Right renal cortex interstitium (tissue), 3 donors: ENCODE measurements at regions not wholly inside any gene's neighbourhood (a gene's known extent, or its start where the extent isn't known, plus 50 kb on each side); places are given as distances from the start of the nearest gene placed in this dataset.
"Not testable (repeated sequence)": the region's sequence is repeated elsewhere in the genome, so short reads cannot be mapped to it uniquely, and the experiment has no call there.

Experiments used
- DNase-seq, 3 donors: peaks; one replicate each; pipeline ENCODE4 v3.0.0-alpha.2; 2013; ENCODE audit warnings: low read depth in 3 of 3, low spot score in 2 of 3

DNA sequence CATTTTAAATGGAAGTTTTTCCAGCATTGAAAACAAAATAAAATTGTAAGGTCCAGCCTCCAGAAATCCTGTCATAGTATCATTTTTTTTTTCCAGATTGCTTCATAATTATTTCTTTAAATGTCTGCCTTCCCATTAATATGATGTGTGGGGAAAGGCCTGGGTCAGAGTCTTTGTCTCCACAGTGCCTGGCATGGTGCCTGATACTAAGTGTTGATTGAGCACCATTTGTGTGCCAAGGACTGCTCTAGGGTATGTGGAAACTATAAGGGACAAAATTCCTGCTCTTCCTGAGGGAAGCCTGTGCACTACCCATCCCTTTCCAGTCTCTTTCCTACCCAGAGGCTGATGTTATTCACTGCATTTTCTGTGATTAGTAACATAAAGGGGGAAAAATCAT, 53.1 kb upstream of the BEND4 start:
- no peak for DNase-seq

DNA sequence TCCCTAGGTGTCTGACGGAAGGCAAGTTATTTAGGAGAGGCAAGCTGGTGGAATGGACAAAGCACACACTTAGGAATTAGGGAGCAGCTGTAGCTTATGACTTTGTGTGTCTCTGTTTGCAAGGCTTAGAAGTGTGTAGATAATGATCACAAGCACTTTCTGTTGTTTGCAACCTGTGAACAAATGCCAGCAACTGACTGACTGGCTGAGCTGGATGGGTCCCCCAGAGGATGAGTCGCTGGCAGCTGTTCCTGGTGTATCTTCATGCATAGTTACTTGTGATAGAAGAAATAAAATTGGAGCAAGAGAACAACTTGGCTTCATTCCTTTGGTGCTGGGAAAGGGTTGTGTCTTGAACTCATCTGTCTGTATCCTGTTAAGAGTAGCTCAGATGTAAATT, 64.2 kb upstream of the BEND4 start:
- DNase-seq: no peak

DNA sequence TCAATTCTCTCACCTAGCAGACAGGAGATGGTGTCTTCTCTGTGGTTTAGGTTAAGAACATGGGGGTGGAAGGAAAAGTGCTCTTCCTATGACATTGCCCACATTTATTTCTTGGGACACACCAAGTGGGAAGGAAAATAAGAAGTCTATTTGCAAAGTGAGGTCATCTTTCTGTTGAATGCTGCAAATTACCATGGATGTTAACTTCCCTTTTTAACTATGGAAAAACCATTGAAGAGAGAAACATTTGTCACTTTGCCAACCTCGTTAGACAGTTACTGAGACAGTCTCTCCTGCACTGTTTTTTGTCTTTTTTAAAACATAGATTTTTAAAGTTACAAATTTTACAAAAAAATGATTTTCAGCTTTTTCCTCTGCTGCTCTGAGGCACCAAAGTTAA, 72.8 kb upstream of the BEND4 start:
- DNase-seq: no peak

DNA sequence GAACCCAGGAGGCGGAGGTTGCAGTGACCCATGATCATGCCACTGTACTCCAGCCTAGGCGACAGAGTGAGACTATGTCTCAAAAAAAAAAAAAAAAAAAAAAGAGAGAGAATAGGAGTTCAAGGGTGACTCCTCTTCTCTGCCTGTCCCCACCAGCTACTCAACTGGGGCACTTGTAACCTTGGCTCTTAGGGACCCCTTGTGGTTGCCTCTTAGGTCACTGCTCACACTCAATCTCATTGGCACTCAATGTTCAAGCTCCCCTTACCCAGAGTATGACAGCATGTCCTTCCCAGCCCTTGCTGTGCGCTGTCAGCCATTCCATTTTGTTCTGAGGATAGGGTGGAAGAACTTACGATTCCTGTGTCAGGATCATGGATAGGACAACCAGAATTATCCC, 82.4 kb upstream of the BEND4 start:
- DNase-seq: no peak

DNA sequence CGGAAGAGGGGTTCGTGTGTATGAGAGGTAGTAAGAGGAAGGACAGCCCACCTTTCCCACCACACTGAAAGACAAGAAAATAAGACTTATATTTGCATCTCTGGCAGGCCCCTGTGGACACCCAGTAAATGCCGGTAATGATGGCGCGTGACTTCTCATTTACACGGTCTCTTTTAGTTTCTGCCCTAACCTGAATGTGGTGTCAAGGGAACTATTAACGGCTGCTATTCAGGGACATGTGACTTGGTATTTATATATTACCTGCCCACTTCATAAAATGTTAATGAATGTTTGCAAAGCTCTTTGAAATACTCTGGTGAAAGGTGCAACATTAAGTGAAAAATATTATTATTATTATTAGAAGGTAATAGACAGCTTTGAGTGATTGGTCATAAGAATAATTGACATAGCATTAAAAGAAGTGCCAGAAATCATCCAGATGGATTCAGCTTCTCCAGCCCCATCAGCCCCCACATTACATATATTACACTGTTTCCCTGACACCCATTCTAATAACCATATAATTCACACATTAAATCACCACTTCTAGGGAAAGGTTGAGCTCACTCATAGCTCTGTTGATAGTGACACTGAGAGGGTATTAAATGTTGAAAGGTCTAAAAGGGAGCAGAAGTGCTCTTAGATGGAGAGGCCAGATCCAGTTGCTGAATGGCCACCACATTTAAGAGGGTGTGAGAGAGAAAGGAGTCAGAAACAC, 83.0 kb upstream of the BEND4 start:
- DNase-seq: no peak

DNA sequence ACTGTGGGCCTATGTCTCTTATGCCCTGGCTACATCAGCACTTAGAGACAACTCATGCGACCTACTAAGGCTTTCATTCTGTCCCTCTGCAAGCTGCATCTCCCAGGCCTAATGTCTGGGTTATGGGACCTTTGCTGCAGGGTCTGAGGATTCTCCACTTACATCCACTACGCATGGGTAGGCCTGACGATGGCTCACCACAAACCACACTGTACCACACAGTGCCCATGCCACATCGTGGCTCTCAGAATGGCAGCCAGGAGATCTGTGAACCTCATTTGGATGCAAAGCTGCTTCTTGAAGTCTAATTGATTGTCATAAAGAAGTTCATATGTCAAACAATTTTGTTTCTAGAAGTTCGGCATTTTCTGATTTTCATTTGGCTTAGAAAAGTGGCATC, 84.6 kb upstream of the BEND4 start:
- no peak for DNase-seq

DNA sequence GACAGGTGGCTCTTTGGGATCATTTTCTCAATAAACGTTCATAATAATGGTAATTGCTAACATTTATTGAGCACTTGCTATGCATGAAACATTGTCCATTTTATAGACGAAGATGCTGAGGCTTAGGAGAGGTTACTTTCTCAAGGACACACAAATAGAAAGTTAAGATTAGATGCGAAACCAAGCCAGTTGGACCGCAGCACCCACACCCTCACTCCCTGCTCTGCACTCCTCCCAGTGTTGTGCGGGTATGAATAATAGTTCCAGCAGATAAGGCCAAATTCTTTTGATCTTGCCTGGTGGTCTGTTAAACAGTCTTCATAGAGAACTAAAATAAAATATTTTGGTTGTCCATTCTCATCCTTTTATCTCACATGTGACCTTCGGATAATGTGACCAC, 85.0 kb upstream of the BEND4 start:
- DNase-seq: no peak

DNA sequence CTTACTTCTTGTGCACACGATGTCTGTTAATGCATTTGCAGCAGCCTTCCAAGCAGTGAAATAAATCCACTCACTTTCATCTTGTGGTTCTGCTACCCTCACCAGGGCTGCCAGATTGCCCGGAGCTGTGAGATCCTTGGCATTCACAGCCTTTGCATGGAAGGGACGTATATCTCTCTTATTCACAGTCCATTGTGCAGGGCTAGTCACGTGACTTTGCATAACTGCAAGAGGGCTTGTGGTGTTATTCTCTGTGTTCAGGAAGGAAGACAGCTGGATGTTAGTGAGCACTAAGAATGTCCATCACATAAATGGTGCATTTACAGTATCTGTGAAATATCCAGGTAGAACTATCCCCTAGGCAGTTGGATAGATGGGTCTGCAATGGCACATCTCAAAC, 96.5 kb upstream of the BEND4 start:
- DNase-seq: no peak

DNA sequence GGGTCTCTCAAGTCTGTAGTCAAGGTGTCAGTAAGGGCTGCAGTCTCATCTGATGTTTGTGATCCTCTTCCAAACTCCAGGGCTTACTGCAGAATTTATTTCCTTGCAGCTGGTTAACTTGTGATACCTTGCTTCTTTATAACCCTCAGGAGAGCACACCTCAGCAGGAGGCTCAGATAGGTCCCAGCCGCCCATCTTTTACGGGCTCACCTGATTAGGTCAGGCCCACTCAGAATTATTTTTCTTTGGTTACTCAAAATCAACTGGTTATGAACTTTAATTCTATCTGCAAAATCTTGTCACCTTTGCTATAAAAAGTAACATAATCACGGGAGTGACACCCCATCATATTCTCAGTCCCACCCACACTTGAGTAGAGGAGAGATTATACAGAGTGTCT, 99.9 kb upstream of the BEND4 start:
- no peak for DNase-seq

DNA sequence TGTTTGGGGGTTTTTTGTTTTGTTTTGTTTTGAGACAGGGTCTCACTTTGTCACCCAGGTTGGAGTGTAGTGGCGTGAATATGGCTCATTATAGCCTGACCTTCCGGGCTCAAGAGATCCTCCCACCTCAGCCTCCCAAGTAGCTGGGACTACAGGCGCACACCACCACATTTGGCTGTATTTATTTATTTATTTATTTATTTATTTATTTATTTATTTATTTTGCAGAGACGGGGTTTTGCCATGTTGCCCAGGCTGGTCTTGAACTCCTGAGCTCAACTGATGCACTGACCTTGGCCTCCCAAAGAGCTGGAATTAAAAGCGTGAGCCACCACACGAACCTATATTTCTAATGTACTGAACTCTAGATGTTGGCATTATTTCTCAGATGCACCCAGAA, 105.2 kb upstream of the BEND4 start:
- not testable (repeated sequence) for DNase-seq

DNA sequence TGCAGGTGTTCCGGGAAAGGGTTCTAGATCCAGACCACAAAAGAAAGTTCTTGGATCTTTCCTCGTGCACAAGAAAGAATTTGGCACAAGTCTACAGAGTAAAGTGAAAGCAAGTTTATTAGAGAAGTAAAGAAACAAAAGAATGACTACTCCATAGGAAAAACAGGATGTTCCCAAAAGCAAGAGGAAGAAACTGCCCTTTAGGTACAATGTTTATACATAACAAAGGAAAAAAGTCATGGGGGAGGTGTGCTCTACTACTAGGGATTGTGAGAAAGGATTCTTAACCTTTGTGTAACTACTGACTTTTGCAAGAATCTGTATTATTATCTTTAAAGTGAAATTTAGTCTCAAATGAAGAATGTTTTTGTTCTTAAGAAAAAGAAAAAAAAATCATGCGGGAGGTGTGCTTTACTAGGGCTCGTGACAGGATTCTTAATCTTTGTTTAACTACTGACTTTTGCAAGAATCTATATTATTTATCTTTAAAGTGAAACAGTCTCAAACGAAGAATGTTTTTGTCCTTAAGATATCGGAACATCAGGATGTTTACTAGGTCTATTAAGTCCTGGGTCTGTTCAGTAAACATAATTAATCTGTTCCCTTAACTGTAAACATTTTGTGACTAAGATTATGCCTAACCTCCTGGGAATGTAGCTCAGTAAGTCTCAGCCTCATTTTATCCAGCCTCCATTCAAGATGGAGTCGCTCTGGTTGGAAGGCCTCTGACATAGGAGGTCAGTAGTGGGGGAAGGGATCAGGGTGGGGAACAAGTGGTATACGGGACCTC, 110.4 kb upstream of the BEND4 start:
- DNase-seq: no peak

DNA sequence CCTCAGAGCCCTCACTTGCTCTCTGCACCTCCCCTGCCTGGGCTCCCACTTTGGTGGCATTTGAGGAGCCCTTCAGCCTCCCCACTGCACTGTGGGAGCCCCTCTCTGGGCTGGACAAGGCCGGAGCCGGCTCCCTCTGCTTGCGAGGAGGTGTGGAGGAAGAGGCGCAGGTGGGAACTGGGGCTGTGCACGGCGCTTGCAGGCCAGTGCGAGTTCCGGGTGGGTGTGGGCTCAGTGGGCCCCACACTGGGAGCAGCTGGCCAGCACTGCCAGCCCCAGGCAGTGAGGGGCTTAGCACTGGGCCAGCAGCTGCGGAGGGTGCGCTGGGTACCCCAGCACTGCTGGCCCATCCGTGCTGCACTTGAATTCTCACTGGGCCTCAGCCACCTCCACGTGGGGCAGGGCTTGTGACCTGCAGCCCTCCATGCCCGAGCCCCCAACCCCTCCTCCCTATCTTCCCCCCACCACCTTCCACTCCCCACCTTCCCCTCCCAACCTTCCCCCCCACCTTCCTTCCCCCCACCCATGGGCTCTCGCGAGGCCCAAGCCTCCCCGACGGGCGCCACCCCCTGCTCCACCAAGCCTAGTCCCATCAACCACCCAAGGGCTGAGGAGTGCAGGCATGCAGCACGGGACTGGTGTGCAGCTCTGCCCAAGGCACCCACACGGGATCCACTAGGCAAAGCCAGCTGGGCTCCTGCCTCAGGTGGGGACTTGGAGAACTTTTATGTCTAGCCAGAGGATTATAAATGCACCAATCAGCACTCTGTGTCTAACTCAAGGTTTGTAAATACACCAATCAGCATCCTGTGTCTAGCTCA, 113.5 kb upstream of the BEND4 start:
- no peak for DNase-seq

DNA sequence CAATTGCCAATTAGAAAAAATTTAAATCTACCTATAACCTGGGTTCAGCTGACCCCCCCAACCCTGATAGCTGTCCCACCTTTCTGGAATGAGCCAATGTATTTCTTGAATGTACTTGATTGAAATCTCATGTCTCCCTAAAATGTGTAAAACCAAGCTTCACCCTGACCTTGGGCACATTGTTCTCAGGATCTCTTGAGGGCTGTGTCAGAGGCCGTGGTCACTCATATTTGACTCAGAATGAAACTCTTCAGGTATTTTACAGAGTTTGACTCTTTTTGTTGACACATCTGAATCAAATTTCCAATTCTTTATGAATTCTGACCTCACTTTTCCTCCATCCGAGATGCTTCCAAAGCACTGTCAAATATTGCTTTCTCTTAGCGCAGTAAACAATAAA, 115.3 kb upstream of the BEND4 start:
- DNase-seq: no peak

DNA sequence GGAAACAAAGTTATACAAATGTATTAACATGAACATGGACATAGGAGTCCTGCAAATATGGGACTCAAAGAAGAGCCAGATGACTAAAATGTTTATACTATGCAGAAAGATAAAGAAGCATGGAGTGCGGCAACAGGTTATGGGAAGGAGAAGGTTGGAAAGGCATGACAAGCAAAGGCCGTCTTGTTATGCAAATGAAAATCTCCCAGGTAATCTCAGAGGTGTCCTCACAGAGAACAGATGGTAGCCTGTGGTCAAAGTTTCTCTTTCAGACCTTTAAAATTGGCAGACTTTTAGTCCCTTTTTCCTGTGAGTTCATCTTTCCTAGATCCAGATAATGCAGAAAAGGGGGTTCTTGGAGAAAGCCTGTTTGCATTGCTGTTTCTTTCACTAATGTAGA, 116.4 kb upstream of the BEND4 start:
- no peak for DNase-seq

DNA sequence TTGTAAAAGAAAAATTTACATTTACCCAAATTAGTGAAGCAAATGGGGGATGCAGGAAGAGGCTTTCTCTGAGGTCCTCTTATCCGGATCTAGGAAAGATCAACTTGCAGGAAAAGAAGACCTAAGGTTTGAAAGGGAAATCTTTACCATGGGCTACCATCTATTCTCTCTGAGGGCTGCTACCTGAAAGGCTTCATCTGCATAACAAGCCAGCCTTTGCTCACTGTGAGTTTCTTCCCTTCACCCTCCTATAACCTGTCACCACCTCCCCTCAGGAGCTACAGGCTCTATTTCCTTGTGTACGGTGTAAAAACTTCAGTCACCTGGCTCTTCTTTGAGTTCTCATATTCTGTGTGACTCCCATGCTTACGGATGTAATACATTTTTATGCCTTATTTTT, 118.6 kb upstream of the BEND4 start:
- DNase-seq: no peak

DNA sequence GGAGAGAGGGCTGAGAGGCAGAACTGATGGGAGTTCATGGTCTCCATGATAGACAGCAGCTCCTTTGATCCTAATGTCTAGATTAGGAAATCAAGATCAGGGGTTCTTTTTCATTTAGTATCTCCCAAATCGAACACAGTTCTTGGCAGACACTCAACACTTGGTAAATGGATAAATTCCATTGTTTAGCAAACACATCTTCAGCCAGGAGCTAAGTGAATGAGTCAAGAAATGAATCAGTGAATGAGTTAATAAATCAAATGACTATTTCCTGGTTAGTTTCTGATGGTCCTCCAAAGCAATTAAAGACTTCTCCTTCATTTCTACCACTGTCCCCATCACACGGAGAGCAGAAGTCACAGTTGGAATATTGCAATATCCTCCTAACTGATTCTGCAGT, 120.0 kb upstream of the SHISA3 start:
- no peak for DNase-seq

DNA sequence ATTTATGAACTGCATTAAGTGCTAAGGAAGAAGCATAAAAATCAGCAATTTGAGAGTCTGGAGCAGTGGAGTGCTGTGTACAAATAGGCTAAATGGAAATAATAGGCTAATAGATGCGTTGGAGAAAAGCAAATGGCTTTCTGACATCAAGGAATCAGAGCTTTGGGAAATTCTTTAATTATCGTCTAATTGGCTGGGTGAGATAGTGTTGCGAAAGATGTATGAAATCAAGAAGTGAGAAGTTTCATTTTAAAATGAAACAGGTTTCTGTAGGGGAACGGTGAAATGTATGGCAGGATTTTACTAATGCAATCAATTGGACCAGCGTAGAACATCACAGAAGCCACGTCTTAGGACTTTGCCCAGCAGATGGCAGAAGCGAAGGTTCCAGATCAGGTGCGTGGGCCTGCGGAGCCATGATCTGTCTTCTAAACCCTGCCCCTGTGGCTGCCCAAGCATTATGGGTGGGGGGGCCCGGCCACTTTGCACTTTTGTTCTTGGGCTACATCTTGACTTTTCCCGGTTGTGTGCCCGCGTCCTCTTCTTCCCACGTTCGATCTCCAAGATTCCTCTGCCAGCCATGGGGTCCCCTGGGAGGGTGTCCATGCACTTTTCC, 118.5 kb upstream of the SHISA3 start:
- DNase-seq: no peak

DNA sequence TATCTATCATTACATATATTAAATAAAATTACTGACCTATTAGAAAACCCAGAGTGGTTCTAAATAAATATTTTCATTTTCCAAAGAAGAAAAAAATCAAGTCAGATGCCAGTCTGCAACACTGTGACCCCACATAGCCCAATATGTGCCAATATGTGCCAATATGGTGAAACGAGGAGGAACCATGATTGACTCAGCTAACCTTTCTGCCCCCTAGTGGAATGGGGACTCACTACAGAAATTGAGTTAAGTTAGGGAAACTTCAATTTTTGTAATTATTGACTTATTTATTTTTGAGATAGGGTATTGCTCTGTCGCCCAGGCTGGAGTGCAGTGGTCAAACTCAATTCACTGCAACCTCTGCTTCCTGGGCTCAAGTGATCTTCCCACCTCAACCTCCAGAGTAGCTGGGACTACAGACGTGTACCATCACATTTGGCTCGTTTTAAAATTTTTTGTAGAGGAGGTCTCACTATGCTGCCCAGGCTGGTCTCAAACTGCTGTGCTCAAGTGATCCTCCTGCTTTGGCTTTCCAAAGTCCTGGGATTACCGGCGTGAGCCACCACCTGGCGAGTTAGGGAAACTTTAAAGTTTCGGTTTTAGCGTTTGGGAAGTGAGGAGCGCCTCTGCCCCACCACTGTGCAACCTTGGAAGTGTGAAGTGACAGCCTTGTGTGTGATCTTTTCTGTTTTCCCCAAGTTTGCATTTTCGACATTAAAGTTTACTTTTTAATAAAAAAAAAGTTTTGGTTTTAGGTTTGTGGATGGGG, 116.8 kb upstream of the SHISA3 start:
- DNase-seq: no peak

DNA sequence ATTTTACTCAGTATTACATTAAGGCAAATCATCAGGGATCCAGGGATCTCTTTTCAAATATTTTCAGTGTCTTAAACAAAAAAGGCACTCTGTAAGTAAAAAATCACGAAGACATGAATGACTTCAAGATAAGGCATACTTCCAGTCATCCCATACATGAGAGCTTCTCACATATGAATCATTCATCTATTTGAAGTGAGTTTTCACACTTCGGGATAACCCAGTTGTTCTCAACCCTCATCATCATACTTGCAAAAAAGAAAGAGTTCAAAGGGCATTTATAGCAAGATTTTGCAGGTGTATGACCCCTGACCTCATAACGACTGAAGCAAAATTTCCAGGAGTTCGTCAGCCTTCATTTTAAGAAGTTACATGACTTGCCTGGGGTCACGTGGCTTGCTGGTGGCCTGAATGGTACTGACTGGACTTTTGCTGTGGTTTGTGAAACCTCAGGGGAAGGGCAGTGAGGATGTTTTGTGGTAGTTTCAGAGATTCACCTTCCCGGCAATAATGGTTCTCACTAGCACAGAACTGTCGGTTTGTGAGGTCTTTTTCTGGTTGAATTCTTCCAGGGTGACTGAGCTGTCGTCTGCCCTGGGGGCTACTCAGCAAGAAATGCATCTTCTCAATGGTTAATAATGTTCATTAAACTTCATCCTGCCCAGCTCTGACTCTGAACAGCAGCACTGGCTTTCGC, 115.8 kb upstream of the SHISA3 start:
- DNase-seq: no peak
